NCI-H1417 treated with DMSO at 0.1 percent for 48 hours (cell line): ENCODE measurements at regions not wholly inside any gene's neighbourhood (a gene's known extent, or its start where the extent isn't known, plus 50 kb on each side); places are given as distances from the start of the nearest gene placed in this dataset.
"Not testable (repeated sequence)": the region's sequence is repeated elsewhere in the genome, so short reads cannot be mapped to it uniquely, and the experiment has no call there.

Experiments
- DNase-seq: peaks from one replicate; lab custom pipeline; 2025; lab: John Stamatoyannopoulos, UW

- no peak for DNase-seq
Measured at GRCh38 chr3:181998828-181999227, 287.1 kb downstream of the SOX2 start.

- no peak for DNase-seq
Measured at GRCh38 chr3:181999314-181999713, 287.6 kb downstream of the SOX2 start.

- DNase-seq = no peak
Measured at GRCh38 chr3:182000447-182000846, 288.7 kb downstream of the SOX2 start.

GRCh38 chr3:182005219-182005618 lies 293.5 kb downstream of the SOX2 start:
- no peak for DNase-seq

- DNase-seq = no peak
Measured at GRCh38 chr3:182005701-182006100, 294.0 kb downstream of the SOX2 start.

GRCh38 chr3:182006431-182006830 lies 294.7 kb downstream of the SOX2 start:
- no peak for DNase-seq

GRCh38 chr3:182007441-182007840 lies 295.7 kb downstream of the SOX2 start:
- DNase-seq = no peak

GRCh38 chr3:182018361-182018760 lies 306.6 kb downstream of the SOX2 start:
- DNase-seq = no peak

- DNase-seq = no peak
Measured at GRCh38 chr3:182019926-182020325, 308.2 kb downstream of the SOX2 start.

- DNase-seq = no peak
Measured at GRCh38 chr3:182023843-182024242, 312.1 kb downstream of the SOX2 start.

GRCh38 chr3:182027366-182027765 lies 315.6 kb downstream of the SOX2 start:
- no peak for DNase-seq

GRCh38 chr3:182028081-182028480 lies 316.4 kb downstream of the SOX2 start:
- no peak for DNase-seq

GRCh38 chr3:182034231-182034630 lies 322.5 kb downstream of the SOX2 start:
- not testable (repeated sequence) for DNase-seq

GRCh38 chr3:182035324-182035723 lies 323.6 kb downstream of the SOX2 start:
- no peak for DNase-seq

GRCh38 chr3:182036382-182036781 lies 324.7 kb downstream of the SOX2 start:
- DNase-seq = no peak

- DNase-seq = peak; percentile 31
Measured at GRCh38 chr3:182041668-182042291, 330.1 kb downstream of the SOX2 start.

- no peak for DNase-seq
Measured at GRCh38 chr3:182045736-182046135, 334.0 kb downstream of the SOX2 start.

GRCh38 chr3:182046166-182046764 lies 334.5 kb downstream of the SOX2 start:
- DNase-seq = no peak

GRCh38 chr3:182050932-182051331 lies 339.2 kb downstream of the SOX2 start:
- no peak for DNase-seq

- no peak for DNase-seq
Measured at GRCh38 chr3:182052332-182052731, 340.6 kb downstream of the SOX2 start.

- no peak for DNase-seq
Measured at GRCh38 chr3:182052757-182053156, 341.0 kb downstream of the SOX2 start.

GRCh38 chr3:182058488-182058887 lies 346.8 kb downstream of the SOX2 start:
- no peak for DNase-seq

- no peak for DNase-seq
Measured at GRCh38 chr3:182063742-182064141, 352.0 kb downstream of the SOX2 start.

GRCh38 chr3:182067423-182067822 lies 355.7 kb downstream of the SOX2 start:
- no peak for DNase-seq
